Prostate gland (tissue), 2 donors: ENCODE measurements at regions not wholly inside any gene's neighbourhood (a gene's known extent, or its start where the extent isn't known, plus 50 kb on each side); places are given as distances from the start of the nearest gene placed in this dataset.

Experiments used
- CTCF ChIP-seq, 4 experiments: fragments of 200-600 bp in 2 of 4; fragments of 450-650 bp in 2 of 4; sonication (generic) in 2 of 4; IDR thresholded peaks; 1 replicate in 3 of 4; 2 replicates in 1 of 4; pipeline ENCODE4 v1.5.1; 2016 to 2019; ENCODE audit warnings: antibody characterized with exemption in 4 of 4, mild to moderate bottlenecking in 2 of 4, moderate library complexity in 2 of 4
- POLR2A ChIP-seq: fragments of 450-650 bp; IDR thresholded peaks from one replicate; pipeline ENCODE4 v1.6.1; 2016; ENCODE audit warnings: antibody characterized with exemption, mild to moderate bottlenecking

DNA sequence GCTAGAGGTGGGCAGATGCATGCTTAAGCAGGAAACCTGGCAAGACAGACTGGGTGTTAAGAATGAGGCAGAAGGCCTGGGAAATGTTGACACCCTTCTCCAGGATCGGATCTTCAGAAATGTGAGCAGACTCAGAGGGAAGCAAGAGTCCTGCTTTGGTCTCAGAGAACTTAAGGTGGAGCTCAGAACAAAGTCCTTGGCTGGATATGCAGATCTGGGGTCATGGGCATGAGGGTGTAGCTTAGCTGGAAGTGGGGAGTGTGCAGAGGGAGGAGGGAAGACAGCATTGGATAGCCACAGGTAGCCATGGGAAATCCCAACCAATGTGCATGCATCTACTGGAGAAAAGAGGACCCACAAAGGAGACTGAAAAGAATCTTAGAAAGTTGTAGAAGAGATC, 58.6 kb upstream of the CDON start:
- TF ChIP-seq CTCF (IDR thresholded peaks at IDR 0.05) (no peak), POLR2A (no peak)
